ENCODE measurements at regions not wholly inside any gene's neighbourhood (a gene's known extent, or its start where the extent isn't known, plus 50 kb on each side); places are given as distances from the start of the nearest gene placed in this dataset.

DNA sequence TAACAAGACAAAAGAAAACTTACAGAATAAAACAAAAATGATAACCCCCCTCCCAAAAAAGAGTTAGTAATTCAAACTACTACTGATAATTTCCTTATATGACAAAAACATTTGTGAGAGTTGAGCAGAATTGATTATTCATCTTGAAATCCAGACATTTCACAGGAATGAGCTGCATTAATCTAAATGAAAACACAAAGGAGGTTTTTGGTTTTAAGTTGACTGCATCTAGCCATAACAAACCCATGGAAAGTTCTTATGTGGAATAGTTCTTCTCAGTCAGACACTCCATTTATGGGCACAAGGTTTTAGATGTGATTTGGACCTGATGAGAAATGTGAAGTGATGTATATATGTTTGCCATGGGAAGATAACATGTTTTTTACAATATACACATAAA lies 95.4 kb downstream of the VCX2 start:
- TF ChIP-seq, protein P1, sequence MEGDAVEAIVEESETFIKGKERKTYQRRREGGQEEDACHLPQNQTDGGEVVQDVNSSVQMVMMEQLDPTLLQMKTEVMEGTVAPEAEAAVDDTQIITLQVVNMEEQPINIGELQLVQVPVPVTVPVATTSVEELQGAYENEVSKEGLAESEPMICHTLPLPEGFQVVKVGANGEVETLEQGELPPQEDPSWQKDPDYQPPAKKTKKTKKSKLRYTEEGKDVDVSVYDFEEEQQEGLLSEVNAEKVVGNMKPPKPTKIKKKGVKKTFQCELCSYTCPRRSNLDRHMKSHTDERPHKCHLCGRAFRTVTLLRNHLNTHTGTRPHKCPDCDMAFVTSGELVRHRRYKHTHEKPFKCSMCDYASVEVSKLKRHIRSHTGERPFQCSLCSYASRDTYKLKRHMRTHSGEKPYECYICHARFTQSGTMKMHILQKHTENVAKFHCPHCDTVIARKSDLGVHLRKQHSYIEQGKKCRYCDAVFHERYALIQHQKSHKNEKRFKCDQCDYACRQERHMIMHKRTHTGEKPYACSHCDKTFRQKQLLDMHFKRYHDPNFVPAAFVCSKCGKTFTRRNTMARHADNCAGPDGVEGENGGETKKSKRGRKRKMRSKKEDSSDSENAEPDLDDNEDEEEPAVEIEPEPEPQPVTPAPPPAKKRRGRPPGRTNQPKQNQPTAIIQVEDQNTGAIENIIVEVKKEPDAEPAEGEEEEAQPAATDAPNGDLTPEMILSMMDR (IDR thresholded peaks at IDR 0.05), result no peak
- Histone ChIP-seq H3K36me3 (replicated peaks in 1 of 2; ENCODE audit: control insufficient read depth in 1 of 2, insufficient read depth in 2 of 2, low read length in 2 of 2) (no peaks in the 10 kb centered on the region), H4K20me1 (ENCODE audit: insufficient read depth, low read length) (no peaks in the 10 kb centered on the region), H3K9ac (ENCODE audit: insufficient read depth, low read length, poor library complexity, severe bottlenecking) (no peak overlapping the region), H3K4me2 (replicated peaks; ENCODE audit: extremely low read depth, low read length, poor library complexity, severe bottlenecking) (no peak overlapping the region), H3K27me3 (ENCODE audit: control insufficient read depth in 2 of 2, insufficient read depth in 2 of 2, low read length in 2 of 2) (no peaks in the 10 kb centered on the region), H3K79me2 (ENCODE audit: insufficient read depth, low read length) (no peaks in the 10 kb centered on the region), H3K27ac (ENCODE audit: low read depth in 1 of 2, low read length in 2 of 2) (no peak overlapping the region), H3K4me1 (ENCODE audit: control insufficient read depth in 1 of 2, insufficient read depth in 2 of 2, low read length in 2 of 2) (no peaks in the 10 kb centered on the region), H2AFZ (ENCODE audit: insufficient read depth, low read depth, low read length, poor library complexity, severe bottlenecking) (no peak overlapping the region), H3K4me3 (replicated peaks in 1 of 3; ENCODE audit: low read depth in 2 of 3, low read length in 3 of 3) (no peak overlapping the region), H3K9me3 (replicated peaks in 1 of 2; ENCODE audit: control insufficient read depth in 1 of 2, insufficient read depth in 1 of 2, low read length in 2 of 2) (peaks cover 3 to 5% of the 10 kb centered on the region in 2 donors)
- H3K4me3 Mint-ChIP-seq, result no peak overlapping the region
- DNase-seq, result no peak
- no peaks in the 10 kb centered on the region for H3K4me1 Mint-ChIP-seq
- peaks cover 2 to 17% (median 7%) of the 10 kb centered on the region in 7 donors for H3K9me3 Mint-ChIP-seq
- H3K36me3 Mint-ChIP-seq, result no peaks in the 10 kb centered on the region
- intact Hi-C loops (cut with micrococcal nuclease), result no loop called here
- peaks cover 0 to 2% (median 1%) of the 10 kb centered on the region in 3 donors for H3K27me3 Mint-ChIP-seq (ENCODE audit: low read depth in 3 of 3)
- H3K27ac Mint-ChIP-seq, result no peak overlapping the region

DNA sequence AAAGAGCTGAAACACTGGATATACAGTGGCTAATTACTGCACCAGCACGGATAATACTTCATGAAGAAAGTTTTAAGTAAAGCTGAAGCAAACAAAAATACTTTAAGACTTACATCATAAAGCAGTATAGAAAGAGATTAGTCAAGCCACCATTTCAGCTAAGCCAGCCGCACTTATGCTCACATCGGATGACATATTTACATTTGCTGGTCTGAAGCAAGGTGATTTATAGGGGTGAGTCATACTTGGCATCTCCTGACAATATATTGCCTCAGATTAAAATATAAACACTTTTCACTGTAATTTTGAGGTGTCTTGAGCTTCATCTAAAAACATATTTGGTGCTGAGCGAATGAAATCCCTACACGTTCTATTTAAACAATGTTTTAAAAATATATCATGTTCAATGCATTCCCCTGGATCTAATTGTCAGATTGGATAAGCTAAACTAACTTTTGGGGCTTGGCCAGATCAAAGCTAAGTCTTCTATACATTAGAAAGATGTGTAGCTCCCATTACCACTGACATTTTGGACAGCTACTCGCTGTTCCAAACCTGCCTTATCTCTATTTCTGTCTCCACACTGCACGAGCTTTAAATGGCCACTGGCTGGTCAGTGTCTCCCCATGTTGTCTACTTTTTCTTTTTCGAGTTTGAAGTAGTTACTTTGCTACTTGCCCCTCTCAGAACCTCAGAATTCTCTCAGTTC lies 103.2 kb downstream of the VCX2 start:
- no peak overlapping the region for H3K4me3 ChIP-seq (replicated peaks in 1 of 3; ENCODE audit: low read depth in 2 of 3, low read length in 3 of 3)
- H4K20me1 ChIP-seq (ENCODE audit: insufficient read depth, low read length), result no peaks in the 10 kb centered on the region
- Mint-ChIP-seq H3K4me1 (no peaks in the 10 kb centered on the region), H3K27me3 (ENCODE audit: low read depth in 3 of 3) (peaks cover 0 to 6% (median 1%) of the 10 kb centered on the region in 3 donors), H3K27ac (no peak overlapping the region), H3K36me3 (no peaks in the 10 kb centered on the region), H3K9me3 (peaks cover 2 to 20% (median 5%) of the 10 kb centered on the region in 7 donors), H3K4me3 (no peak overlapping the region)
- no CpG with 5 or more reads among the region's 8 CpGs for WGBS (ENCODE audit: insufficient coverage)
- H3K79me2 ChIP-seq (ENCODE audit: insufficient read depth, low read length), result no peaks in the 10 kb centered on the region
- no peaks in the 10 kb centered on the region for H3K36me3 ChIP-seq (replicated peaks in 1 of 2; ENCODE audit: control insufficient read depth in 1 of 2, insufficient read depth in 2 of 2, low read length in 2 of 2)
- no peak overlapping the region for H3K9ac ChIP-seq (ENCODE audit: insufficient read depth, low read length, poor library complexity, severe bottlenecking)
- no peak for DNase-seq
- no peak overlapping the region for H3K4me2 ChIP-seq (replicated peaks; ENCODE audit: extremely low read depth, low read length, poor library complexity, severe bottlenecking)
- H3K27me3 ChIP-seq (ENCODE audit: control insufficient read depth in 2 of 2, insufficient read depth in 2 of 2, low read length in 2 of 2), result no peaks in the 10 kb centered on the region
- H3K4me1 ChIP-seq (ENCODE audit: control insufficient read depth in 1 of 2, insufficient read depth in 2 of 2, low read length in 2 of 2), result no peaks in the 10 kb centered on the region
- TF ChIP-seq, protein P1 (IDR thresholded peaks at IDR 0.05), result no peak
- peaks cover 0 to 5% of the 10 kb centered on the region in 2 donors for H3K9me3 ChIP-seq (replicated peaks in 1 of 2; ENCODE audit: control insufficient read depth in 1 of 2, insufficient read depth in 1 of 2, low read length in 2 of 2)
- H3K27ac ChIP-seq (ENCODE audit: low read depth in 1 of 2, low read length in 2 of 2), result no peak overlapping the region
- intact Hi-C loops (cut with micrococcal nuclease), result no loop called here
- no peak overlapping the region for H2AFZ ChIP-seq (ENCODE audit: insufficient read depth, low read depth, low read length, poor library complexity, severe bottlenecking)
